DND-41 (cell line): ENCODE measurements at regions not wholly inside any gene's neighbourhood (a gene's known extent, or its start where the extent isn't known, plus 50 kb on each side); places are given as distances from the start of the nearest gene placed in this dataset.

Source experiments
- ATAC-seq: fragments of 200-7000 bp; cut with Tn5 transposase; 3 replicates; pipeline ENCODE4 v1.9.1; 2021; ENCODE audit warnings: low read depth; ENCODE audit not compliant: insufficient read depth
- DNase-seq: peaks from one replicate; pipeline ENCODE4 v3.0.0-alpha.2; 2020
- H2AFZ ChIP-seq: 2 replicates; pipeline ENCODE4 v1.6.0; 2012; ENCODE audit warnings: low read depth, low read length
- H3K27ac ChIP-seq: 2 replicates; pipeline ENCODE4 v1.5.1; 2012; ENCODE audit warnings: low read length, inconsistent platforms
- H3K27me3 ChIP-seq: fragments of 200-600 bp; sonication (generic); 2 replicates; pipeline ENCODE4 v1.6.0; 2012; ENCODE audit warnings: low read length, mild to moderate bottlenecking, inconsistent platforms; ENCODE audit not compliant: insufficient read depth, poor library complexity
- H3K36me3 ChIP-seq: 2 replicates; pipeline ENCODE4 v1.5.1; 2012; ENCODE audit warnings: low read length, inconsistent platforms; ENCODE audit not compliant: insufficient read depth
- H3K4me1 ChIP-seq: 2 replicates; pipeline ENCODE4 v1.5.1; 2012; ENCODE audit warnings: mild to moderate bottlenecking, low read length; ENCODE audit not compliant: insufficient read depth
- H3K4me2 ChIP-seq: 2 replicates; pipeline ENCODE4 v1.6.0; 2012; ENCODE audit warnings: mild to moderate bottlenecking, moderate library complexity, low read length, inconsistent platforms; ENCODE audit not compliant: insufficient read depth
- H3K4me3 ChIP-seq, 2 experiments: fragments of 200-600 bp in 1 of 2; shearing (Covaris generic) in 1 of 2; 2 replicates each; pipeline ENCODE4 v1.5.1; 2012 to 2016; ENCODE audit warnings: inconsistent platforms in 2 of 2, low read length in 2 of 2, mild to moderate bottlenecking in 2 of 2, low read depth in 1 of 2, moderate library complexity in 1 of 2
- H3K79me2 ChIP-seq: 2 replicates; pipeline ENCODE4 v1.6.0; 2012; ENCODE audit warnings: low read length, inconsistent platforms; ENCODE audit not compliant: insufficient read depth
- H3K9ac ChIP-seq: 2 replicates; pipeline ENCODE4 v1.6.0; 2012; ENCODE audit warnings: low read depth, mild to moderate bottlenecking, inconsistent platforms, low read length, moderate library complexity
- H3K9me3 ChIP-seq: 2 replicates; pipeline ENCODE4 v1.5.1; 2012; ENCODE audit warnings: low read length, moderate library complexity, mild to moderate bottlenecking, inconsistent platforms; ENCODE audit not compliant: insufficient read depth, severe bottlenecking
- H4K20me1 ChIP-seq: 2 replicates; pipeline ENCODE4 v1.6.0; 2012; ENCODE audit warnings: low read length; ENCODE audit not compliant: insufficient read depth
- CTCF ChIP-seq: IDR thresholded peaks from 2 replicates; pipeline ENCODE4 v1.5.1; 2012; ENCODE audit warnings: borderline replicate concordance, low read length, moderate library complexity, mild to moderate bottlenecking; ENCODE audit not compliant: poor library complexity, severe bottlenecking; ENCODE audit errors: extremely low read depth
- EZH2 ChIP-seq: IDR thresholded peaks from 3 replicates; pipeline ENCODE4 v1.6.1; 2012; ENCODE audit warnings: borderline replicate concordance, low read depth, mild to moderate bottlenecking, moderate library complexity, low read length, inconsistent platforms; ENCODE audit not compliant: severe bottlenecking

GRCh38 chr2:239650674-239651073 lies 249.9 kb upstream of the HDAC4 start:
- H4K20me1 ChIP-seq = no peaks in the 10 kb centered on the region
- H3K4me3 ChIP-seq = no peak overlapping the region
- ATAC-seq (no peak), DNase-seq (no peak)
- H2AFZ ChIP-seq = no peak overlapping the region
- H3K27me3 ChIP-seq = no peaks in the 10 kb centered on the region
- no peak overlapping the region for H3K4me2 ChIP-seq
- peaks cover 9% of the 10 kb centered on the region for H3K9me3 ChIP-seq
- H3K36me3 ChIP-seq = no peaks in the 10 kb centered on the region
- no peaks in the 10 kb centered on the region for H3K79me2 ChIP-seq
- H3K4me1 ChIP-seq = peaks cover 13% of the 10 kb centered on the region
- H3K9ac ChIP-seq = no peak overlapping the region
- TF ChIP-seq CTCF (no peak), EZH2 (no peak)
- no peak overlapping the region for H3K27ac ChIP-seq

GRCh38 chr2:239649309-239649708 lies 248.5 kb upstream of the HDAC4 start:
- TF ChIP-seq EZH2 = no peak
- TF ChIP-seq CTCF = no peak
- no peak for ATAC-seq

GRCh38 chr2:239648607-239649006 lies 247.8 kb upstream of the HDAC4 start:
- ATAC-seq = peak; percentile 59
- no peaks in the 10 kb centered on the region for H3K36me3 ChIP-seq
- H3K27me3 ChIP-seq = no peaks in the 10 kb centered on the region

More at GRCh38 chr2:239649309-239649708, 248.5 kb upstream of the HDAC4 start:
- Histone ChIP-seq H3K4me3 (no peak overlapping the region), H3K4me1 (peaks cover 13% of the 10 kb centered on the region), H3K27me3 (no peaks in the 10 kb centered on the region), H3K36me3 (no peaks in the 10 kb centered on the region), H3K27ac (no peak overlapping the region), H4K20me1 (no peaks in the 10 kb centered on the region), H3K79me2 (no peaks in the 10 kb centered on the region), H2AFZ (no peak overlapping the region), H3K9me3 (peaks cover 9% of the 10 kb centered on the region), H3K9ac (no peak overlapping the region), H3K4me2 (no peak overlapping the region)
- no peak for DNase-seq

More at GRCh38 chr2:239648607-239649006, 247.8 kb upstream of the HDAC4 start:
- Histone ChIP-seq H3K9ac (no peak overlapping the region), H4K20me1 (no peaks in the 10 kb centered on the region), H3K27ac (peak overlapping the region; percentile 64), H3K4me1 (peaks cover 19% of the 10 kb centered on the region), H3K9me3 (peaks cover 9% of the 10 kb centered on the region), H3K4me3 (no peak overlapping the region), H2AFZ (no peak overlapping the region), H3K4me2 (no peak overlapping the region), H3K79me2 (no peaks in the 10 kb centered on the region)
- TF ChIP-seq EZH2 = no peak
- TF ChIP-seq CTCF = no peak
- peak; percentile 51 for DNase-seq
